ENCODE measurements at regions not wholly inside any gene's neighbourhood (a gene's known extent, or its start where the extent isn't known, plus 50 kb on each side); places are given as distances from the start of the nearest gene placed in this dataset.

DNA sequence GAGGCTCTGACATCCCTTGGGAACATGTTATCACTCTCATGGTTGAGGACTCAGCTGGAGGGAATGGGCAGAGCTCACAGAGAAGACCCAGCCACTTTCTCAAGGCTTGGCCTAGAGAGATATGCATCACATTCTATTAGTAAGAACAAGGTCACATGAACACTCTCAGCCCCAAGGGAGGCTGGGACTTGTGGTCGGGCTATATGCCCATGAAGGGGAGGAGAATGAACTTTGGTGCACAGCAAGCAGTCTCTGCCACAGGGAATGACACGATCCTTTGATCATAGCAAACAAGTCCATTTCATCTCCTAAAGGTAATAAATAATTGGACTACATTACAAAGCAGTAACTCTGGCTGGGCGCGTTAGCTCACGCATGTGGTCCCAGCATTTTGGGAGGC, 105.7 kb downstream of the SYF2 start:
- Histone ChIP-seq H3K27ac (no peak overlapping the region), H3K27me3 (no peaks in the 10 kb centered on the region), H3K4me3 (no peak overlapping the region), H3K4me1 (no peaks in the 10 kb centered on the region), H3K36me3 (replicated peaks in 1 of 2; ENCODE audit: insufficient read depth in 1 of 2, low read depth in 2 of 2) (no peaks in the 10 kb centered on the region), H3K9me3 (no peaks in the 10 kb centered on the region)
- TF ChIP-seq, protein P1, sequence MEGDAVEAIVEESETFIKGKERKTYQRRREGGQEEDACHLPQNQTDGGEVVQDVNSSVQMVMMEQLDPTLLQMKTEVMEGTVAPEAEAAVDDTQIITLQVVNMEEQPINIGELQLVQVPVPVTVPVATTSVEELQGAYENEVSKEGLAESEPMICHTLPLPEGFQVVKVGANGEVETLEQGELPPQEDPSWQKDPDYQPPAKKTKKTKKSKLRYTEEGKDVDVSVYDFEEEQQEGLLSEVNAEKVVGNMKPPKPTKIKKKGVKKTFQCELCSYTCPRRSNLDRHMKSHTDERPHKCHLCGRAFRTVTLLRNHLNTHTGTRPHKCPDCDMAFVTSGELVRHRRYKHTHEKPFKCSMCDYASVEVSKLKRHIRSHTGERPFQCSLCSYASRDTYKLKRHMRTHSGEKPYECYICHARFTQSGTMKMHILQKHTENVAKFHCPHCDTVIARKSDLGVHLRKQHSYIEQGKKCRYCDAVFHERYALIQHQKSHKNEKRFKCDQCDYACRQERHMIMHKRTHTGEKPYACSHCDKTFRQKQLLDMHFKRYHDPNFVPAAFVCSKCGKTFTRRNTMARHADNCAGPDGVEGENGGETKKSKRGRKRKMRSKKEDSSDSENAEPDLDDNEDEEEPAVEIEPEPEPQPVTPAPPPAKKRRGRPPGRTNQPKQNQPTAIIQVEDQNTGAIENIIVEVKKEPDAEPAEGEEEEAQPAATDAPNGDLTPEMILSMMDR (IDR thresholded peaks at IDR 0.05): no peak
- TF ChIP-seq POLR2A (IDR thresholded peaks at IDR 0.05): no peak
- intact Hi-C loops (cut with DNase I): no loop called here
- WGBS, 2 donors: 81 to 90% methylated on average over 5 of the region's 5 CpGs
- no peak for ATAC-seq
- no peak for DNase-seq

DNA sequence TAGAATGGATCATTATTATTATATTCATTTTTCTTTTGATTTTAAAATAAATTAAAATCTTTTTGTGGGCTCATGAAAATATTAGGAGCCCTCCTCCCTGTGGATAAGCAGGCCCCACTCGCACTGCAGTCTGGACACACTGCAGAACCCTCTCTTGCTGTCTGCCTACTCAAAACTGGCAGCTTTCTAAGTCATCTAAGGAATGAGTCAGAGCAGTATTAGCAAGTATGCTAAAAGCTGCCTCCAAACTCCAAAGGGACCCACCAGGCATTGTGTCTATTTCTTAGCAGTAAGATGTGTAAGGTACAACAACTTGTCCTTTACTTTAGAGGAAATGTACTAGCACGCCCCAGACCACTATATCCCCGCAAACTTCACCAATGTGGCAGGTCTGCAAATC, 108.8 kb downstream of the SYF2 start:
- DNase-seq (no peak), ATAC-seq (no peak)
- H3K36me3 ChIP-seq (replicated peaks in 1 of 2; ENCODE audit: insufficient read depth in 1 of 2, low read depth in 2 of 2): no peaks in the 10 kb centered on the region
- H3K4me3 ChIP-seq: no peak overlapping the region
- TF ChIP-seq POLR2A (IDR thresholded peaks at IDR 0.05): no peak
- TF ChIP-seq, protein P1 (IDR thresholded peaks at IDR 0.05): no peak
- no peaks in the 10 kb centered on the region for H3K27me3 ChIP-seq
- intact Hi-C loops (cut with DNase I): no loop called here
- no peak overlapping the region for H3K27ac ChIP-seq
- whole genome bisulfite sequencing, 2 donors: 86% methylated on average over 3 of the region's 3 CpGs
- no peaks in the 10 kb centered on the region for H3K4me1 ChIP-seq
- H3K9me3 ChIP-seq: no peaks in the 10 kb centered on the region

DNA sequence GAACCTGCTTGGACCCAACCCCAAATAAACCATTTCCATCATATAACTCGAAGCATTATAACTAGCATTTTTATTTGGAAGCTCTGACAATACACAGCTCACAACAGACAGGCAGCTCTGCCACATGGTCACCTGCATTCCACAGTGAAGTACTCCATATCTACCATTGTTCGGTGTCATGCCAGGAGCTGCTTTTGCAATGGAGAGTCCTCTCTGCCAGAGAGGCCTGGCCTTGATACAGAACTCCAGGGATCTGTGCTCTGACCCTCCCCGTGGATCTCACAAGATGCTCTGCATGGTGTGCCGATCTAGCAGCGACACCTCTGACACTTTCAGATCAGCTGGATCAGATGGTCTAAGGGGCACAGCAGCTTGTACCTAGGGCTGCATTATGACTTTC, 109.6 kb downstream of the SYF2 start:
- WGBS, 2 donors: 62 to 72% methylated on average over 5 of the region's 5 CpGs
- DNase-seq: no peak
- no peaks in the 10 kb centered on the region for H3K27me3 ChIP-seq
- H3K4me1 ChIP-seq: no peaks in the 10 kb centered on the region
- ATAC-seq: no peak
- H3K4me3 ChIP-seq: no peak overlapping the region
- TF ChIP-seq, protein P1 (IDR thresholded peaks at IDR 0.05): no peak
- no peak for TF ChIP-seq POLR2A (IDR thresholded peaks at IDR 0.05)
- H3K9me3 ChIP-seq: no peaks in the 10 kb centered on the region
- no peak overlapping the region for H3K27ac ChIP-seq
- intact Hi-C loops (cut with DNase I): no loop called here
- no peaks in the 10 kb centered on the region for H3K36me3 ChIP-seq (replicated peaks in 1 of 2; ENCODE audit: insufficient read depth in 1 of 2, low read depth in 2 of 2)

DNA sequence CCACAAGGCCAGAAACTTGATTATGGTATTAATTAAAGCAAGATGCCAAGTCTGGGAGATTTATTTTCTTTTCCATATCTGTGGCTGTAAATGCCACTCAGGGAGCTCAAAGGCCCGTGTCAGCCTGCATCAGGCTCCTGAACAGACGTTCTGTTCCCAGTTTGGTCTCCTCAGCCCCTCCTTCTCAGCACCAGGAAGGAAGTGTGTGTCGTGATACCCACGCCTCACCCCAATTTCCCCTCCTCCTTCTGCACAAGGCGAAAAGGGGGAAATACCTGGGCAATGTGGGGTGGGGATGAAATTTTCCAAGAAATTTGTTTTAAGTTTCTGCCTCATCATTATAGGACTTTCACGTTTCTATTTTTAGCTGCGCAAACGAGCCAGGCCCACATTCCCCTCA, 112.0 kb downstream of the SYF2 start:
- Histone ChIP-seq H3K4me3 (no peak overlapping the region), H3K36me3 (replicated peaks in 1 of 2; ENCODE audit: insufficient read depth in 1 of 2, low read depth in 2 of 2) (no peaks in the 10 kb centered on the region), H3K27ac (no peak overlapping the region), H3K27me3 (no peaks in the 10 kb centered on the region), H3K4me1 (no peaks in the 10 kb centered on the region), H3K9me3 (no peaks in the 10 kb centered on the region)
- WGBS, 2 donors: 42 to 54% methylated on average over 8 of the region's 8 CpGs
- TF ChIP-seq, protein P1 (IDR thresholded peaks at IDR 0.05): no peak
- TF ChIP-seq POLR2A (IDR thresholded peaks at IDR 0.05): no peak
- no peak for DNase-seq
- no peak for ATAC-seq
- intact Hi-C loops (cut with DNase I): no loop called here

DNA sequence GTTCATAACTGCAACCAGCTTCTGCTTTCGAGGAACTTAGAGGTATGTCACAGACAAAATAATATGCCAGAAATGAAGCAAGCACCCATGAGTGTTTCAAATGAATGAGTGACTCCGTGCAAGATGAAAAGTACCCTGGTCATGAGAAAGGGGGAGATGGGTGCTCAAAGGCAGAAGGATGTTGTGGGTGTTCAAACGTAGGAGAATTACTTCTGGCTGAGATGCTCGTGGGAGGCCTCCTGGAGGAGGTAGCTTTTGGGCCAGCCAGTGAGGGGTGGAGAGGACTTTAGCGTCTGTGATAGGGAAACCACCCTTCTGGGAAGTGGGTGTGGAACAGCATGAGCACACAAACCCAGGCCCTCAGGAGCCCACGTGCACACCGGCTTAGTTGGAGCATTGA, 113.8 kb downstream of the SYF2 start:
- Histone ChIP-seq H3K4me1 (no peaks in the 10 kb centered on the region), H3K4me3 (no peak overlapping the region), H3K36me3 (replicated peaks in 1 of 2; ENCODE audit: insufficient read depth in 1 of 2, low read depth in 2 of 2) (no peaks in the 10 kb centered on the region), H3K27me3 (no peaks in the 10 kb centered on the region), H3K9me3 (no peaks in the 10 kb centered on the region), H3K27ac (no peak overlapping the region)
- ATAC-seq: no peak
- intact Hi-C loops (cut with DNase I): no loop called here
- WGBS, 2 donors: 75 to 76% methylated on average over 7 of the region's 7 CpGs
- no peak for DNase-seq
- TF ChIP-seq, protein P1 (IDR thresholded peaks at IDR 0.05): no peak
- no peak for TF ChIP-seq POLR2A (IDR thresholded peaks at IDR 0.05)
